Ishikawa (cell line): ENCODE measurements at regions not wholly inside any gene's neighbourhood (a gene's known extent, or its start where the extent isn't known, plus 50 kb on each side); places are given as distances from the start of the nearest gene placed in this dataset.

Experiments used
- CEBPB ChIP-seq: IDR thresholded peaks from 2 replicates; pipeline ENCODE4 v1.6.1; 2012
- CREB1 ChIP-seq: IDR thresholded peaks from 2 replicates; pipeline ENCODE4 v1.6.1; 2012; ENCODE audit warnings: low read depth
- EGR1 ChIP-seq: IDR thresholded peaks from 2 replicates; pipeline ENCODE4 v1.6.1; 2012
- EP300 ChIP-seq: IDR thresholded peaks from 2 replicates; pipeline ENCODE4 v1.6.1; 2012; ENCODE audit warnings: borderline replicate concordance
- FOXM1 ChIP-seq: IDR thresholded peaks from 2 replicates; pipeline ENCODE4 v1.6.1; 2012; ENCODE audit warnings: low read depth, borderline replicate concordance
- MAX ChIP-seq: IDR thresholded peaks from 2 replicates; pipeline ENCODE4 v1.6.1; 2012
- NFIC ChIP-seq: IDR thresholded peaks from 2 replicates; pipeline ENCODE4 v1.6.1; 2012
- RAD21 ChIP-seq: IDR thresholded peaks from 2 replicates; pipeline ENCODE4 v1.6.1; 2012; ENCODE audit warnings: low read depth
- REST ChIP-seq: IDR thresholded peaks from 2 replicates; pipeline ENCODE4 v1.6.1; 2012; ENCODE audit warnings: low read depth, mild to moderate bottlenecking
- TAF1 ChIP-seq: IDR thresholded peaks from 2 replicates; pipeline ENCODE4 v1.6.1; 2012; ENCODE audit warnings: low read depth, mild to moderate bottlenecking
- TCF12 ChIP-seq: IDR thresholded peaks from 2 replicates; pipeline ENCODE4 v1.6.1; 2012; ENCODE audit warnings: low read depth
- TEAD4 ChIP-seq: IDR thresholded peaks from 2 replicates; pipeline ENCODE4 v1.6.1; 2012
- USF1 ChIP-seq: IDR thresholded peaks from 2 replicates; pipeline ENCODE4 v1.6.1; 2012
- YY1 ChIP-seq: IDR thresholded peaks from 2 replicates; pipeline ENCODE4 v1.6.1; 2012; ENCODE audit warnings: low read depth
- ZBTB7A ChIP-seq: IDR thresholded peaks from 2 replicates; pipeline ENCODE4 v1.6.1; 2012; ENCODE audit warnings: low read depth

- TF ChIP-seq TCF12 (no peak), EGR1 (no peak), TEAD4 (no peak), REST (no peak), ZBTB7A (no peak), RAD21 (no peak), MAX (no peak), YY1 (no peak), TAF1 (no peak), EP300 (no peak), USF1 (no peak), CEBPB (no peak)
Observed at GRCh38 chr7:119696336-119696735, 576.6 kb upstream of the KCND2 start.

GRCh38 chr7:119703895-119704294, 569.1 kb upstream of the KCND2 start:
- TF ChIP-seq CREB1 (no peak), TEAD4 (no peak), CEBPB (no peak), TCF12 (no peak), NFIC (no peak), REST (no peak), USF1 (no peak), EGR1 (no peak), YY1 (no peak), TAF1 (no peak), ZBTB7A (no peak), EP300 (no peak), MAX (no peak), RAD21 (no peak), FOXM1 (no peak)

- no peak for TF ChIP-seq TEAD4
- TF ChIP-seq CREB1 = no peak
- no peak for TF ChIP-seq CEBPB
- TF ChIP-seq MAX = no peak
- no peak for TF ChIP-seq FOXM1
- no peak for TF ChIP-seq EGR1
- TF ChIP-seq YY1 = no peak
- no peak for TF ChIP-seq TCF12
- no peak for TF ChIP-seq USF1
- TF ChIP-seq TAF1 = no peak
- no peak for TF ChIP-seq ZBTB7A
- TF ChIP-seq NFIC = no peak
- TF ChIP-seq REST = no peak
- TF ChIP-seq EP300 = no peak
- no peak for TF ChIP-seq RAD21
Observed at GRCh38 chr7:119706608-119707007, 566.4 kb upstream of the KCND2 start.

- no peak for TF ChIP-seq RAD21
- TF ChIP-seq CEBPB = no peak
- TF ChIP-seq ZBTB7A = no peak
- TF ChIP-seq CREB1 = no peak
- no peak for TF ChIP-seq MAX
- no peak for TF ChIP-seq EP300
- no peak for TF ChIP-seq NFIC
- no peak for TF ChIP-seq TEAD4
- no peak for TF ChIP-seq TCF12
- TF ChIP-seq TAF1 = no peak
- TF ChIP-seq FOXM1 = no peak
- no peak for TF ChIP-seq USF1
- TF ChIP-seq YY1 = no peak
- no peak for TF ChIP-seq EGR1
- TF ChIP-seq REST = no peak
Observed at GRCh38 chr7:119708891-119709290, 564.1 kb upstream of the KCND2 start.
